Peyer's patch (tissue), 4 donors: ENCODE measurements at regions not wholly inside any gene's neighbourhood (a gene's known extent, or its start where the extent isn't known, plus 50 kb on each side); places are given as distances from the start of the nearest gene placed in this dataset.

Experiments
- DNase-seq, 3 donors: peaks; one replicate each; pipeline ENCODE4 v3.0.0-alpha.2; 2017 to 2019
- H3K27ac ChIP-seq, 4 donors: fragments of 200-600 bp; sonication (generic); one replicate each; pipeline ENCODE4 v1.5.1; 2016 to 2019
- H3K27me3 ChIP-seq, 2 donors: fragments of 200-600 bp; sonication (generic); one replicate each; pipeline ENCODE4 v1.5.1; 2019
- H3K36me3 ChIP-seq, 3 donors: fragments of 200-600 bp; sonication (generic); one replicate each; pipeline ENCODE4 v1.5.1; 2016 to 2019
- H3K4me1 ChIP-seq, 4 donors: fragments of 200-600 bp; sonication (generic); one replicate each; pipeline ENCODE4 v1.5.1; 2016 to 2019
- H3K4me3 ChIP-seq, 4 donors: fragments of 200-600 bp; sonication (generic); 1 replicate in 3 of 4; 2 replicates in 1 of 4; pipeline ENCODE4 v1.5.1; 2016 to 2019; ENCODE audit warnings: mild to moderate bottlenecking in 1 of 4
- H3K9me3 ChIP-seq, 4 donors: fragments of 200-600 bp; sonication (generic); one replicate each; pipeline ENCODE4 v1.5.1; 2016 to 2019; ENCODE audit warnings: mild to moderate bottlenecking in 1 of 4
- CTCF ChIP-seq, 6 experiments: fragments of 450-650 bp in 4 of 6; fragments of 200-600 bp in 2 of 6; sonication (generic) in 1 of 6; IDR thresholded peaks; one replicate each; pipeline ENCODE4 v1.5.1; 2017 to 2019; ENCODE audit warnings: antibody characterized with exemption in 6 of 6, mild to moderate bottlenecking in 3 of 6, moderate library complexity in 1 of 6
- POLR2A ChIP-seq, 2 donors: fragments of 450-650 bp; IDR thresholded peaks; one replicate each; pipeline ENCODE4 v1.5.1; 2017; ENCODE audit warnings: antibody characterized with exemption in 2 of 2, mild to moderate bottlenecking in 2 of 2, moderate library complexity in 2 of 2

- TF ChIP-seq POLR2A (IDR thresholded peaks at IDR 0.05): no peak
- no peak for TF ChIP-seq CTCF (IDR thresholded peaks at IDR 0.05)
- H3K4me1 ChIP-seq: no peaks in the 10 kb centered on the region
- H3K27me3 ChIP-seq: no peaks in the 10 kb centered on the region
- no peak overlapping the region for H3K4me3 ChIP-seq
- DNase-seq: no peak
- H3K9me3 ChIP-seq: no peaks in the 10 kb centered on the region
- H3K36me3 ChIP-seq: no peaks in the 10 kb centered on the region
- no peak overlapping the region for H3K27ac ChIP-seq
Measured at GRCh38 chr3:163543662-163544061, 1534.6 kb downstream of the SI start.

GRCh38 chr3:163541629-163542028 lies 1536.7 kb downstream of the SI start:
- no peaks in the 10 kb centered on the region for H3K36me3 ChIP-seq
- no peaks in the 10 kb centered on the region for H3K27me3 ChIP-seq
- no peaks in the 10 kb centered on the region for H3K4me1 ChIP-seq
- TF ChIP-seq CTCF (IDR thresholded peaks at IDR 0.05) (no peak), POLR2A (IDR thresholded peaks at IDR 0.05) (no peak)
- no peaks in the 10 kb centered on the region for H3K9me3 ChIP-seq
- no peak overlapping the region for H3K27ac ChIP-seq
- DNase-seq: no peak
- H3K4me3 ChIP-seq: no peak overlapping the region

- TF ChIP-seq CTCF (IDR thresholded peaks at IDR 0.05) (no peak), POLR2A (IDR thresholded peaks at IDR 0.05) (no peak)
- Histone ChIP-seq H3K27me3 (no peaks in the 10 kb centered on the region), H3K4me3 (no peak overlapping the region), H3K27ac (no peak overlapping the region), H3K36me3 (no peaks in the 10 kb centered on the region), H3K4me1 (no peaks in the 10 kb centered on the region), H3K9me3 (no peaks in the 10 kb centered on the region)
- DNase-seq: no peak
Measured at GRCh38 chr3:163538387-163538786, 1539.9 kb downstream of the SI start.

- no peak overlapping the region for H3K27ac ChIP-seq
- no peak overlapping the region for H3K4me3 ChIP-seq
- TF ChIP-seq POLR2A (IDR thresholded peaks at IDR 0.05) (no peak), CTCF (IDR thresholded peaks at IDR 0.05) (no peak)
- DNase-seq: no peak
- no peaks in the 10 kb centered on the region for H3K36me3 ChIP-seq
- no peaks in the 10 kb centered on the region for H3K27me3 ChIP-seq
- no peaks in the 10 kb centered on the region for H3K4me1 ChIP-seq
- no peaks in the 10 kb centered on the region for H3K9me3 ChIP-seq
Measured at GRCh38 chr3:163533381-163533780, 1544.9 kb downstream of the SI start.

- H3K9me3 ChIP-seq: no peaks in the 10 kb centered on the region
- H3K36me3 ChIP-seq: no peaks in the 10 kb centered on the region
- no peak for DNase-seq
- no peak for TF ChIP-seq CTCF (IDR thresholded peaks at IDR 0.05)
- TF ChIP-seq POLR2A (IDR thresholded peaks at IDR 0.05): no peak
- no peak overlapping the region for H3K4me3 ChIP-seq
- no peak overlapping the region for H3K27ac ChIP-seq
- H3K4me1 ChIP-seq: no peaks in the 10 kb centered on the region
- no peaks in the 10 kb centered on the region for H3K27me3 ChIP-seq
Measured at GRCh38 chr3:163523375-163523774, 1554.9 kb downstream of the SI start.

GRCh38 chr3:163521261-163521660 lies 1557.0 kb downstream of the SI start:
- Histone ChIP-seq H3K27me3 (no peaks in the 10 kb centered on the region), H3K9me3 (no peaks in the 10 kb centered on the region), H3K4me1 (no peaks in the 10 kb centered on the region), H3K27ac (no peak overlapping the region), H3K36me3 (no peaks in the 10 kb centered on the region), H3K4me3 (no peak overlapping the region)
- no peak for TF ChIP-seq CTCF (IDR thresholded peaks at IDR 0.05)
- no peak for DNase-seq
